Neuronal stem cell (in vitro differentiated cells): ENCODE measurements at regions not wholly inside any gene's neighbourhood (a gene's known extent, or its start where the extent isn't known, plus 50 kb on each side); places are given as distances from the start of the nearest gene placed in this dataset.

Experiments used
- DNase-seq: peaks from one replicate; pipeline ENCODE4 v3.0.0-alpha.2; 2013; ENCODE audit warnings: low spot score
- H2AFZ ChIP-seq: one replicate; pipeline ENCODE4 v1.6.1; 2013; ENCODE audit warnings: mild to moderate bottlenecking, low read length, inconsistent platforms
- H2AK5ac ChIP-seq: 2 replicates; pipeline ENCODE4 v1.6.1; 2013; ENCODE audit warnings: low read depth, mild to moderate bottlenecking, inconsistent platforms, low read length, moderate library complexity, mixed read lengths
- H2BK120ac ChIP-seq: 2 replicates; pipeline ENCODE4 v1.6.1; 2013; ENCODE audit warnings: low read depth, mild to moderate bottlenecking, inconsistent platforms, low read length, moderate library complexity, mixed read lengths
- H2BK12ac ChIP-seq: one replicate; pipeline ENCODE4 v1.6.1; 2013; ENCODE audit warnings: low read length, inconsistent platforms
- H2BK15ac ChIP-seq: 2 replicates; pipeline ENCODE4 v1.6.1; 2013; ENCODE audit warnings: mild to moderate bottlenecking, low read length, inconsistent platforms, mixed read lengths
- H2BK5ac ChIP-seq: one replicate; pipeline ENCODE4 v1.6.1; 2013; ENCODE audit warnings: inconsistent platforms, mild to moderate bottlenecking, low read length, moderate library complexity
- H3K14ac ChIP-seq: one replicate; pipeline ENCODE4 v1.6.1; 2013; ENCODE audit warnings: low read length, inconsistent platforms
- H3K18ac ChIP-seq: 2 replicates; pipeline ENCODE4 v1.6.1; 2013; ENCODE audit warnings: low read length, inconsistent platforms
- H3K23ac ChIP-seq: 2 replicates; pipeline ENCODE4 v1.6.1; 2013; ENCODE audit warnings: low read depth, mild to moderate bottlenecking, mixed read lengths, low read length, inconsistent platforms; ENCODE audit not compliant: poor library complexity
- H3K27ac ChIP-seq: replicated peaks from 3 replicates; pipeline ENCODE4 v1.5.1; 2013; ENCODE audit warnings: low read length, inconsistent platforms
- H3K27me3 ChIP-seq, 3 experiments: 2 replicates each; pipeline ENCODE4 v1.6.1; 2013; ENCODE audit warnings: low read length in 3 of 3, mild to moderate bottlenecking in 2 of 3, inconsistent platforms in 1 of 3, low read depth in 1 of 3, mixed read lengths in 1 of 3, moderate library complexity in 1 of 3; ENCODE audit not compliant: control insufficient read depth in 3 of 3, insufficient read depth in 3 of 3
- H3K36me3 ChIP-seq, 2 donors: replicated peaks in 1 of 2; 2 replicates each; pipeline ENCODE4 v1.6.1; 2013; ENCODE audit warnings: low read length in 2 of 2; ENCODE audit not compliant: control insufficient read depth in 2 of 2, insufficient read depth in 2 of 2
- H3K4ac ChIP-seq: 2 replicates; pipeline ENCODE4 v1.6.1; 2013; ENCODE audit warnings: inconsistent platforms, mild to moderate bottlenecking, low read length, moderate library complexity
- H3K4me1 ChIP-seq, 2 donors: 1 replicate in 1 of 2; 2 replicates in 1 of 2; pipeline ENCODE4 v1.6.1; 2013; ENCODE audit warnings: low read length in 2 of 2, low read depth in 1 of 2; ENCODE audit not compliant: control insufficient read depth in 2 of 2, insufficient read depth in 1 of 2
- H3K4me2 ChIP-seq: one replicate; pipeline ENCODE4 v1.6.1; 2013; ENCODE audit warnings: mild to moderate bottlenecking, low read length, inconsistent platforms; ENCODE audit not compliant: insufficient read depth, poor library complexity, severe bottlenecking
- H3K4me3 ChIP-seq, 2 donors: 2 replicates each; pipeline ENCODE4 v1.5.1; 2013; ENCODE audit warnings: low read length in 2 of 2, mild to moderate bottlenecking in 2 of 2, inconsistent platforms in 1 of 2, moderate library complexity in 1 of 2
- H3K79me1 ChIP-seq: one replicate; pipeline ENCODE4 v1.6.1; 2013; ENCODE audit warnings: low read depth, mild to moderate bottlenecking, inconsistent platforms, low read length, moderate library complexity
- H3K9ac ChIP-seq: one replicate; pipeline ENCODE4 v1.6.1; 2013; ENCODE audit warnings: mild to moderate bottlenecking, low read depth, low read length, inconsistent platforms; ENCODE audit not compliant: poor library complexity
- H3K9me3 ChIP-seq, 2 donors: replicated peaks in 1 of 2; 2 replicates each; pipeline versions ENCODE3 to v1.6.1; 2013; ENCODE audit warnings: low read length in 2 of 2, mild to moderate bottlenecking in 2 of 2, inconsistent platforms in 1 of 2, low read depth in 1 of 2, mixed read lengths in 1 of 2, moderate library complexity in 1 of 2; ENCODE audit not compliant: control insufficient read depth in 2 of 2, insufficient read depth in 1 of 2
- H4K8ac ChIP-seq: one replicate; pipeline ENCODE4 v1.6.1; 2013; ENCODE audit warnings: low read depth, mild to moderate bottlenecking, inconsistent platforms, low read length, moderate library complexity
- H4K91ac ChIP-seq: one replicate; pipeline ENCODE4 v1.6.1; 2013; ENCODE audit warnings: low read length, low read depth, mild to moderate bottlenecking, inconsistent platforms; ENCODE audit not compliant: poor library complexity
- WGBS, 2 donors: extraction: QIAGEN DNeasy Blood & Tissue Kit; methylation state at CpG; one replicate each; pipeline ENCODE4 v1.1.7; 2013; ENCODE audit warnings: missing lambda C conversion rate in 2 of 2, mixed read lengths in 1 of 2; ENCODE audit not compliant: insufficient read length in 2 of 2, insufficient replicate concordance in 1 of 2; ENCODE audit errors: extremely low coverage in 2 of 2; 5-methylcytosine and 5-hydroxymethylcytosine counted together

DNA sequence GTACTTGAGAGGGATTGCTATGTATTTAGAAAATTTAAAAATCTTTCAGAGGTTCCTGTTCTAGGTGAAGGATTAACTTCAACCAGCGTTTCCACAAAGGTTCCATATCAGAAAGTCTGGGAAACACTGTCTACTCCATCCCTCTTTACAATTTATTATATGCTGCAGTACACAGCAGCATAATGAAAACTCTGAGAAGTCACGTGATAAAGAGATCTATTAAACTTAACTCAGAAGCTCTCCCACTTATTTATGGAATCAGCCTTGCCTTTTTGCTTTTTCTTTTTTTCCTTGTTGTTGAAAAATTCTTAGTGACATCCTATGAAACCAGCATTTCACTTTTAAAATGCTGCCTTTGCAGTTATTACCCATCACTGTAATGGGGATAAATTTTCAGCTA, 186.2 kb downstream of the ACER2 start:
- H3K4ac ChIP-seq, result no peak overlapping the region
- H4K8ac ChIP-seq, result no peak overlapping the region
- no peak overlapping the region for H2BK120ac ChIP-seq
- no peak overlapping the region for H2BK5ac ChIP-seq
- H3K4me2 ChIP-seq, result no peak overlapping the region
- H3K27me3 ChIP-seq, result no peaks in the 10 kb centered on the region
- no peak overlapping the region for H3K27ac ChIP-seq
- no peak overlapping the region for H3K23ac ChIP-seq
- no peak overlapping the region for H3K4me3 ChIP-seq
- no peak overlapping the region for H2AFZ ChIP-seq
- no peak overlapping the region for H4K91ac ChIP-seq
- H3K9ac ChIP-seq, result no peak overlapping the region
- H3K36me3 ChIP-seq, result no peaks in the 10 kb centered on the region
- H2AK5ac ChIP-seq, result no peak overlapping the region
- no peak overlapping the region for H3K14ac ChIP-seq
- WGBS, 2 donors, result no CpG with 5 or more reads among the region's 2 CpGs
- no peak for DNase-seq
- H3K4me1 ChIP-seq, result peaks cover 0 to 3% of the 10 kb centered on the region in 2 donors
- H3K18ac ChIP-seq, result no peak overlapping the region
- H2BK15ac ChIP-seq, result no peak overlapping the region
- H3K9me3 ChIP-seq, result no peaks in the 10 kb centered on the region
- no peak overlapping the region for H2BK12ac ChIP-seq
- H3K79me1 ChIP-seq, result no peaks in the 10 kb centered on the region

DNA sequence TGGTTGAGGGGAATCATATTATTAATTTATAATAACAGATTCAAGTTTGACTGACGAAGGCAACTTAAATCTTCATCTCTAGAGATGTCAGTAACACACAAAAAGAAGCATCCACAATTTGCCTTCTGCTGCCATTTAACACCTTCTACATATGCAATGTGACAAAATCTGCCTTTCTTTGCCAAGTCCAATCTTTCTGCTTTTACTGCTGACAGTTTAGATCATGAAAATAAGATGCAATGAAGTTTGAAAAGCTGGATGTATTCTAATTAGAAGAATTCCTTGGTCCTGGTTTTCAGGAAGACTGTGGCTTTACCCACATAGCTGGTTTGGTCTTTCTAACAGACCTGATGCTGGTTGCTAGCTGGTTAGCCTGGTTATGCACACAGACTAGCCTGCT, 178.9 kb downstream of the ACER2 start:
- DNase-seq, result no peak
- H3K18ac ChIP-seq, result no peak overlapping the region
- no peaks in the 10 kb centered on the region for H3K79me1 ChIP-seq
- no peak overlapping the region for H3K4me3 ChIP-seq
- H2BK120ac ChIP-seq, result no peak overlapping the region
- no peak overlapping the region for H2BK12ac ChIP-seq
- H3K27ac ChIP-seq, result no peak overlapping the region
- H3K9ac ChIP-seq, result no peak overlapping the region
- WGBS, 2 donors, result no CpG with 5 or more reads among the region's 1 CpG
- no peak overlapping the region for H4K8ac ChIP-seq
- no peak overlapping the region for H3K23ac ChIP-seq
- no peak overlapping the region for H4K91ac ChIP-seq
- H3K14ac ChIP-seq, result no peak overlapping the region
- no peak overlapping the region for H2AFZ ChIP-seq
- no peaks in the 10 kb centered on the region for H3K9me3 ChIP-seq
- no peaks in the 10 kb centered on the region for H3K27me3 ChIP-seq
- H3K4me2 ChIP-seq, result no peak overlapping the region
- H2BK5ac ChIP-seq, result no peak overlapping the region
- H3K4me1 ChIP-seq, result no peaks in the 10 kb centered on the region
- no peaks in the 10 kb centered on the region for H3K36me3 ChIP-seq
- no peak overlapping the region for H3K4ac ChIP-seq
- H2BK15ac ChIP-seq, result no peak overlapping the region
- H2AK5ac ChIP-seq, result no peak overlapping the region

DNA sequence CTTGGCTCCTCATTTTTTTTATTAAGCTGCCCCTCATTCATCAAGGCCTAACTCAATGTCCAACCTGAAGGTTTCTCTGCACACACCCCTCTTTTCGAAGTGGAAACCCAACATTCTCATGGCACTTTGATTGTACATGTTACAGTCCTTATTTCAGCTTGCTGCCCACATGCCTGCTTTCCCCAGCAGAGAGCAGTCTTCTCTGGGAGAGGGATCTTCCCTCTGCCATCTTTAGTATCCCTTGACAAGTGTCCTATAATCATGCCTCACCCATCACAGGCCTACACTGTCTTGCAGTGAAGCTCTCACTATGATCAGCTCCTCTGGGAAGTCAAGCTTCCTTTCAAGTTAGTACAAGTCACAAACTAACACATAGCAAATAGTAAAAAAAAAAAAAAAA, 175.1 kb downstream of the ACER2 start:
- no peak for DNase-seq
- no peak overlapping the region for H2BK12ac ChIP-seq

DNA sequence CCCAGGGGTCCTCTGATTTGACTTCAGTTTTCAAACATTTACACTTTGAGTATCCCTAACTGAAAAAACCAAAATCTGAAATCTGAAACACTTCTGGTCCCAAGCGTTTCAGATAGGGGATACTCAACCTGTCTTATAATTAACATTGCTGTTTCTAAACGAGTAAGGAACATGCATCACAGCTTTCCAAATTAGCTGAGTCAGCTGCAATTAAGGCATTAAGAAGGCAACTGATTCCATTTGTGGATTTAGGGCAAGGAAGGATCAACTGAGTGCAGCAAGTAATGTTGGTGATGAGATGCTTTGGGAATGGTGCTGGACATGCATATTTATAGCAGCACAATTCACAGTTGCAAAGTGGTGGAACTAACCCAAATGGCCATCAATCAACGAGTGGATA, 168.6 kb downstream of the ACER2 start:
- no peak overlapping the region for H3K4me3 ChIP-seq
- no peak overlapping the region for H3K23ac ChIP-seq
- no peak overlapping the region for H3K4ac ChIP-seq
- no peak overlapping the region for H2BK15ac ChIP-seq
- H3K9me3 ChIP-seq, result no peaks in the 10 kb centered on the region
- no peak overlapping the region for H3K4me2 ChIP-seq
- no peak overlapping the region for H2AFZ ChIP-seq
- H3K79me1 ChIP-seq, result no peaks in the 10 kb centered on the region
- no peaks in the 10 kb centered on the region for H3K4me1 ChIP-seq
- H2BK5ac ChIP-seq, result no peak overlapping the region
- H4K91ac ChIP-seq, result no peak overlapping the region
- H3K36me3 ChIP-seq, result no peaks in the 10 kb centered on the region
- H3K14ac ChIP-seq, result no peak overlapping the region
- H3K27me3 ChIP-seq, result peaks cover 0 to 3% (median 0%) of the 10 kb centered on the region in 3 experiments
- no peak for DNase-seq
- H3K27ac ChIP-seq, result no peak overlapping the region
- no peak overlapping the region for H2BK12ac ChIP-seq
- no peak overlapping the region for H3K9ac ChIP-seq
- H4K8ac ChIP-seq, result no peak overlapping the region
- no peak overlapping the region for H3K18ac ChIP-seq
- H2BK120ac ChIP-seq, result no peak overlapping the region
- H2AK5ac ChIP-seq, result no peak overlapping the region
- no CpG with 5 or more reads among the region's 3 CpGs for WGBS, 2 donors

More for the DNA sequence above, 175.1 kb downstream of the ACER2 start:
- H2BK120ac ChIP-seq, result no peak overlapping the region
- H4K91ac ChIP-seq, result no peak overlapping the region
- H3K36me3 ChIP-seq, result no peaks in the 10 kb centered on the region
- H3K4ac ChIP-seq, result no peak overlapping the region
- no peak overlapping the region for H3K4me3 ChIP-seq
- no peak overlapping the region for H2AFZ ChIP-seq
- H3K9me3 ChIP-seq, result no peaks in the 10 kb centered on the region
- H3K14ac ChIP-seq, result no peak overlapping the region
- H3K4me2 ChIP-seq, result no peak overlapping the region
- no peak overlapping the region for H3K27ac ChIP-seq
- no peaks in the 10 kb centered on the region for H3K4me1 ChIP-seq
- H3K79me1 ChIP-seq, result no peaks in the 10 kb centered on the region
- H2BK5ac ChIP-seq, result no peak overlapping the region
- H2BK15ac ChIP-seq, result no peak overlapping the region
- H3K9ac ChIP-seq, result no peak overlapping the region
- H3K27me3 ChIP-seq, result peaks cover 0 to 3% (median 0%) of the 10 kb centered on the region in 3 experiments
- no peak overlapping the region for H3K18ac ChIP-seq
- no peak overlapping the region for H4K8ac ChIP-seq
- H2AK5ac ChIP-seq, result no peak overlapping the region
- no peak overlapping the region for H3K23ac ChIP-seq
- no CpG with 5 or more reads among the region's 1 CpG for WGBS, 2 donors
